Activated T-helper 2 cell treated with anti-CD3 and anti-CD28 coated beads, Interferon-gamma antibody, Interleukin-2, Interleukin-4, amounts not matched to agents 10 μg/mL and 5 μg/mL and 100 μg/mL, durations not matched to agents 14 hours and 24 hours and 36 hours (primary cell): ENCODE measurements at regions not wholly inside any gene's neighbourhood (a gene's known extent, or its start where the extent isn't known, plus 50 kb on each side); places are given as distances from the start of the nearest gene placed in this dataset.
A peak's percentile ranks its signal among the peaks of the same experiment; 100 is the strongest.

ENCODE experiments used
- DNase-seq: peaks from one replicate; pipeline ENCODE4 v3.0.0; 2021; ENCODE audit warnings: low spot score
- H3K27ac Mint-ChIP-seq: one replicate; pipeline ENCODE4 v1.8.0; 2021; ENCODE audit warnings: mixed read lengths
- H3K27me3 Mint-ChIP-seq: one replicate; pipeline ENCODE4 v1.8.0; 2021; ENCODE audit warnings: low read depth, mixed read lengths
- H3K36me3 Mint-ChIP-seq: one replicate; pipeline ENCODE4 v1.8.0; 2021; ENCODE audit warnings: low read depth, mixed read lengths
- H3K4me1 Mint-ChIP-seq: one replicate; pipeline ENCODE4 v1.8.0; 2021; ENCODE audit warnings: low read depth, mixed read lengths
- H3K4me3 Mint-ChIP-seq: one replicate; pipeline ENCODE4 v1.8.0; 2021; ENCODE audit warnings: low read depth, mild to moderate bottlenecking, moderate library complexity, mixed read lengths
- H3K9me3 Mint-ChIP-seq: one replicate; pipeline ENCODE4 v1.8.0; 2021; ENCODE audit warnings: mixed read lengths
- intact Hi-C: fragments of 100-400 bp; cut with micrococcal nuclease; formaldehyde crosslinking; loops from one replicate; pipeline ENCODE4 v1.15.1; 2023

DNA sequence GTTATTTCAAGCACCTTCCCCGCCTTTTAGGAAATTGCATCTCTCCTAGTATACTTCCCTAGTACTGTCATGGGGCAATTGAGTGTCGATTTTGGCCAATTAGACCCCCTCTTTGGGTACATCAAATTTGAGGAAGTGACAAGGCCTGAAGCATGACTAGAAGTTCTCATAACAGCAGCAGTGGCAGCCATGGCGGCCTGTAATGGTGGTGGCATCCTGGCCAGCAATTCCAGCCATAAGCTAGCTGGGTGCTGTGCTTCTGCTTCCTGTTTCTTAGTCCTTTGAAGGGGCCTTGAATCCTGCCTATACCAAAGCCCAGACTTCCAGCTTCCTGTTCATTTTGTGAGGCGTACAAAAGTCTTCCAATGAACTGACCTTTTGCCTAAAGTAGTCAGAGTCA is 523.1 kb downstream of the PLCL1 start:
- Mint-ChIP-seq H3K36me3 (no peaks in the 10 kb centered on the region), H3K27ac (no peak overlapping the region)
- intact Hi-C loops, result no loop called here

DNA sequence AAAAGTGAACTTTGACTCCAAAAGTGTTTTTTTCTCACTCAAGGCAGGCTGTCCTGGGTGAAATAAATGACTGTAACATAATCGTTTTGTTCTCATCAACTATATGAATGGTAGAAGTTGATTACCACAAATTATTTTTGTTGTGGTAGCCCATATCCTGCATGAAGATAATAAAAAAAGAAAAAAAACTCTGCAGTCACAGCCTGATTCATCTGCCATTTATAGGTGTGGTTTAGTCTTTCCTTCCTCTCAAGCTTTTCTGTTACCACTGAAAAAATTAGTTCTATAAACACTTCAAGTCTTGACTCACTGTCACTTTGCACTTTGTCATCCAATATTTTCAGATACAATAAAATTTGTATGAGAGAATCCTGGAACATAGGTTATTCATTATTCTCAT is 522.0 kb downstream of the PLCL1 start:
- Mint-ChIP-seq H3K27me3 (peaks cover 29% of the 10 kb centered on the region), H3K36me3 (no peaks in the 10 kb centered on the region), H3K4me3 (no peak overlapping the region), H3K27ac (no peak overlapping the region), H3K4me1 (peaks cover 20% of the 10 kb centered on the region), H3K9me3 (no peaks in the 10 kb centered on the region)
- no peak for DNase-seq
- intact Hi-C loops, result no loop called here

More for the DNA sequence above, 523.1 kb downstream of the PLCL1 start:
- Mint-ChIP-seq H3K27me3 (peaks cover 23% of the 10 kb centered on the region), H3K9me3 (no peaks in the 10 kb centered on the region), H3K4me1 (peaks cover 20% of the 10 kb centered on the region), H3K4me3 (no peak overlapping the region)
- no peak for DNase-seq

DNA sequence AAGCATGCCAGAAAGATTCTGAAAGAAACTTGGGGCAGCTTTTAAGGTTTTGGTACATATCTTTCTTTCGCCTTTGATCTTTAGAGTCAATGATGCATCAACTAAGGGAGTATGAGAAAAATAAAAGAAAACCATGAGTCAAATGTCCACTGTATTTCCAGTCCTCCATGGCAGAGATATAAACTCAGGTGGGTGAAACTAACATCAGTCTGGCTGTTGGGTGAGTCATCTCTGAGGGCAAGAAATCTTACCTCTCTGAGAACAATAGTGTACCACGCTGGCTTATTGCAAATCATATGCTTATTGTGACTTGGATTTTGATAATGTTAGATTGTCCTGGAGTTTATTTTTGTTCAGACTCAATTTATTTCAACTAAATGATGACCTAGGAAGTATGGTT is 521.0 kb downstream of the PLCL1 start:
- Mint-ChIP-seq H3K36me3 (no peaks in the 10 kb centered on the region), H3K27me3 (peaks cover 37% of the 10 kb centered on the region), H3K27ac (no peak overlapping the region), H3K4me3 (no peak overlapping the region), H3K4me1 (peaks cover 20% of the 10 kb centered on the region), H3K9me3 (no peaks in the 10 kb centered on the region)
- DNase-seq, result no peak
- intact Hi-C loops, result no loop called here

DNA sequence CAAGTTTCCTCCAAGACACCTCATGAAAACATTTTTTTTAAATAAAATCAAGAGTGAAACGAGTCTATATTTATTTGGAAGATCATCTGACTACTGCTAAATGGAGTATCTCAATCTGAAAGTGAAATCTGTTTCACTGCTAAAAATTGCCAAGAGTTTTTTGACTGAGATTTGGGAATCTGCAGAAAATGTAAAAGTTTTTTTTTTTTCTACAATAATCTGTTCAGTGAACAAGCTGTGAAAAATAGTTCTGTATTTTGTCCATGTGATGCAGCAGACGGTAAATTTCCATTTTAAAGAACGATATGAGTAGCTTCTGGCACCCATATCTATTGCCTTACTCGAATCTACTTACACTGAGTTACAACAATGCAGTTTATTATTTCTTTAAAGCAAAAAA is 519.7 kb downstream of the PLCL1 start:
- Mint-ChIP-seq H3K36me3 (no peaks in the 10 kb centered on the region), H3K27ac (no peak overlapping the region), H3K4me3 (no peak overlapping the region), H3K27me3 (peaks cover 36% of the 10 kb centered on the region), H3K9me3 (no peaks in the 10 kb centered on the region), H3K4me1 (peaks cover 20% of the 10 kb centered on the region)
- intact Hi-C loops, result no loop called here
- DNase-seq, result no peak

DNA sequence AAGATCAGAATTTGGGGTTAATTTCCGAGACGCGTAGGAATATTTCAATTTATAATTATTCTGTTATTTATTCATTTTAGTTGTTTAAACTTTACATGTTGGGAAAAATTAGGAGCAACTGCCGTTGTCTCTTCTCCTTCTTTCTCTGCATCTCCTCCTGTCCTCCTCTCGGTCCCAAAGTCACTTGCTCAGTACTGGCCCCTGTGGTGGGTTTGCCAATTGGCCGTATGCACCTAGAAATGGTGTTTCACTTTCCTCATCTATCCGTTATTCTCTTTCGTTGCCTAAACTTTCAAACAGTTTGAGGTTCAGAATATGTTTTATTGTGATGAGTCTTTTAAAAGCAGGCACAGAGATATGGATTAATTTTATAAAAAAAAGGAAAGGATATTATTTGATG is 517.9 kb downstream of the PLCL1 start:
- peaks cover 47% of the 10 kb centered on the region for H3K27me3 Mint-ChIP-seq
- H3K36me3 Mint-ChIP-seq, result no peaks in the 10 kb centered on the region
- no peaks in the 10 kb centered on the region for H3K9me3 Mint-ChIP-seq
- no peak overlapping the region for H3K27ac Mint-ChIP-seq
- intact Hi-C loops, result no loop called here
- no peak overlapping the region for H3K4me3 Mint-ChIP-seq
- H3K4me1 Mint-ChIP-seq, result peaks cover 15% of the 10 kb centered on the region
- no peak for DNase-seq

DNA sequence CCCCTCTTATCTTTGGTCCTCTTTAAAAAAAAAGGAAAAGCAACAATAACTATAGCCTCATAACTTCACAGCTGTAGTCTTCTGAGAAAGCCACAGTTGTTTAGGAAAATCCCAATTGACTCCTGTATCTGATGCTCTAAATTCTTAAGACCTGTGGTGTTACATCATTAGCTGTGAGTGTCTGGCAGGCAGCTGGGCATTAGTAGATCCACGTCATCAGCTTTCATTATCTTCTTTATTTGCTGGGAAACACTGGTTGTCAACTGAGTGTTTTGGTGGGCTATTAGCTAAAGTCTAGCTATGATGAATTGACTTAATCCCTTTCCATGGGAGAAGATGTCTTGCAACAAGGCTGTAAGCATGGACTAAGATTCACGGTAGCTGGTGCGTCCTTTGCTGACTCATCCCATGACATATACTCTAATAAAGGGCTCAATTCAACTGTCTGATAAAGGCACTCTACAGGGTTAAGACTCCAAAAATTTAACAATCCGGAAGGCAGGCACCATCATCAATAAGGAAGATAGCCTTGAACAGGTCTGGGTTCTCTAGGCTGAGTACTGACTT is 517.2 kb downstream of the PLCL1 start:
- Mint-ChIP-seq H3K4me1 (peaks cover 12% of the 10 kb centered on the region), H3K4me3 (no peak overlapping the region), H3K36me3 (no peaks in the 10 kb centered on the region), H3K27ac (no peak overlapping the region), H3K27me3 (peaks cover 54% of the 10 kb centered on the region), H3K9me3 (no peaks in the 10 kb centered on the region)
- DNase-seq, result no peak
- intact Hi-C loops, result no loop called here

DNA sequence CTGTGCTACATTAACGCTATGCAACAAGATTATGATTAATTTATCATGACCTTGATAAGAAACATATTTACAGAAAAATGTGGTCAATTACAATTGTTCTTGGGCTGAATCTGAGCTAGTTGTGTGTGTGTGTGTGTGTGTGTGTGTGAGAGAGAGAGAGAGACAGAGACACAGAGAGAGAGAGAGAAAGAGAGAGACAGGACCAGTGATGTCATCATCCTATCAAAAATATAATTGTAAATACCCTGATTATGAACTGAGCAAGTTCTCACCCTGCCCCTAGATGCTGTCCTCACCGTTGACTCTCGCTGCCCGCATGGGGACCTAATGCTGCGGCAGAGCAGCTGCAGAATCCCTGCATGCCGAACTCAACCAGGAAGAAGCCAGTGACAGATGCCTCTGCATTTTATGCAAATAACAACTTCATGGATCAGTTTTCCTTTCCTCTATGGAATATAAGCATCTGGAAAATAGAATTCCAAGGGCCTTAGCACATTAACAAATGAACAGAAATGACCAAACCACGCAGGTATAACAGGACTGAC is 512.5 kb downstream of the PLCL1 start:
- H3K27me3 Mint-ChIP-seq, result peaks cover 77% of the 10 kb centered on the region
- no peak overlapping the region for H3K4me3 Mint-ChIP-seq
- H3K27ac Mint-ChIP-seq, result no peak overlapping the region
- H3K4me1 Mint-ChIP-seq, result peaks cover 7% of the 10 kb centered on the region
- intact Hi-C loops, result loop anchor here (5.0 kb wide), 1 partner anchor 1150 kb away; no protein-coding TSS in a partner anchor
- H3K36me3 Mint-ChIP-seq, result no peaks in the 10 kb centered on the region
- DNase-seq, result no peak
- H3K9me3 Mint-ChIP-seq, result no peaks in the 10 kb centered on the region

DNA sequence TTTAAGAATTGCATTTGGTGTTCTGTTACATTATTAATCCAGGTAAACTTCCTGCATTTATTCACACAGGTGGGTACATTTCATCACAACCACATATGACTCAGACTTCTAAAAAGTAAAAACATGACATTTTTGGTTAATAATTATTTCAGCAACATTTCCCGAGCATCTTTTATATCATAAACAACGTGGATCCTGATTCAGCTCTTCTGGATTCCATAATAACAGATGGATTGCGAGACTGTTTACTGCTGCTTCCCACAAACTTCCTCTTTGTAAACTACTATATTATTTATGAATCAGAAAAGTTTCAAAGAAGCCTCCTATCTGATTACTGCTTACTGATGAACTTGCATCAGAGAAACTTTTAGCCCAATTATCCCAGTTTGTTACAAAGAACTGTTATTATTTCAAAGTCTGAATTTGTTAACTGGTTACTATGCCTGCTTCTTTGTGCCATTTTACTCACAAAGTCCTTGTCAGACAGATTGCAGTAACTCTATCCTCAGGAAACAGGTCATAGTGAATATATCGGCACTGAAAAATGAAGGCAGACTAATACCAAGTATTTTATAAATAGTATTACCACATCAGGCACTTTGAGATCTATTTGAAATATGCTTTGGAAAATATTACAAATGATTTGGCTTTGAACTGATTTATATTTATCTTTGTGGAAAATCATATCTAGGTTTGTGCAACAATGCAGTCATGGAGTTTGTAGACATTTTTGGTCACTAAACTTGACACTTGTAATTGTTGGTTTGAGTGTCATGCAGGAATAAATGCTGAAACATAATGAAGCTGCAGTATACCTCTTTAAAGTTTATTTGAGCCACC is 511.6 kb downstream of the PLCL1 start:
- no peak for DNase-seq
- H3K4me1 Mint-ChIP-seq, result peaks cover 7% of the 10 kb centered on the region
- H3K4me3 Mint-ChIP-seq, result no peak overlapping the region
- peaks cover 73% of the 10 kb centered on the region for H3K27me3 Mint-ChIP-seq
- H3K27ac Mint-ChIP-seq, result no peak overlapping the region
- H3K9me3 Mint-ChIP-seq, result no peaks in the 10 kb centered on the region
- no peaks in the 10 kb centered on the region for H3K36me3 Mint-ChIP-seq
- intact Hi-C loops, result loop anchor here (5.0 kb wide), 1 partner anchor 1151 kb away; no protein-coding TSS in a partner anchor

DNA sequence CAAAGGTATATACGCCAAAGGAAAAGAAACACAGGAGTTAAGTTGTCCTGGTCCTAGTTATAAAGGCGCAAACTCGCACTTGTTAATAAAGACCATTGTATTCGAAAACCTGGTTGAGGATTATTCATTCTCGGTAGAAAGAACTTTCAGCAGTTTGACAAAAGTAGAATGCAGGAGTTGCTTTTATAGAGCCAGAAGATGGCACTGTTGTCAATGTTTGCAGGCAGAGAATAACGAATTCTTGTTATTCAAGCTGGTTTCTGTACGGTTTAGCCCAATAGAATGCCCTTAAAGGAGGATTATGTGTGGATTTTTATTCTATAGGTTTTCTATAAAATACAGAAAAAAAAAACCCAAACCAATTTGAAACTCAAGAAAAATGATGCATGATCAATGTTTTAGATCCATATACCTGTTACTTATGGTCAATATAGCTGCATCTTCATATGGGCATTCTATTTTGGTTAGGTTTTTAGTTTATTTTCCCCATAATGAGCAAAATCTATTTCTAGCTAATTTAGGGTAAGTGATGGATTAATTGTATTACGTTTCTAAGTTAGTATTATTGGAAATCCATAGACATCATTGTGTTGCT is 510.3 kb downstream of the PLCL1 start:
- H3K27me3 Mint-ChIP-seq, result peaks cover 67% of the 10 kb centered on the region
- no peak for DNase-seq
- no peak overlapping the region for H3K27ac Mint-ChIP-seq
- H3K36me3 Mint-ChIP-seq, result no peaks in the 10 kb centered on the region
- no peaks in the 10 kb centered on the region for H3K9me3 Mint-ChIP-seq
- H3K4me1 Mint-ChIP-seq, result peaks cover 7% of the 10 kb centered on the region
- intact Hi-C loops, result loop anchor here (5.0 kb wide), 1 partner anchor 1153 kb away; no protein-coding TSS in a partner anchor
- no peak overlapping the region for H3K4me3 Mint-ChIP-seq

DNA sequence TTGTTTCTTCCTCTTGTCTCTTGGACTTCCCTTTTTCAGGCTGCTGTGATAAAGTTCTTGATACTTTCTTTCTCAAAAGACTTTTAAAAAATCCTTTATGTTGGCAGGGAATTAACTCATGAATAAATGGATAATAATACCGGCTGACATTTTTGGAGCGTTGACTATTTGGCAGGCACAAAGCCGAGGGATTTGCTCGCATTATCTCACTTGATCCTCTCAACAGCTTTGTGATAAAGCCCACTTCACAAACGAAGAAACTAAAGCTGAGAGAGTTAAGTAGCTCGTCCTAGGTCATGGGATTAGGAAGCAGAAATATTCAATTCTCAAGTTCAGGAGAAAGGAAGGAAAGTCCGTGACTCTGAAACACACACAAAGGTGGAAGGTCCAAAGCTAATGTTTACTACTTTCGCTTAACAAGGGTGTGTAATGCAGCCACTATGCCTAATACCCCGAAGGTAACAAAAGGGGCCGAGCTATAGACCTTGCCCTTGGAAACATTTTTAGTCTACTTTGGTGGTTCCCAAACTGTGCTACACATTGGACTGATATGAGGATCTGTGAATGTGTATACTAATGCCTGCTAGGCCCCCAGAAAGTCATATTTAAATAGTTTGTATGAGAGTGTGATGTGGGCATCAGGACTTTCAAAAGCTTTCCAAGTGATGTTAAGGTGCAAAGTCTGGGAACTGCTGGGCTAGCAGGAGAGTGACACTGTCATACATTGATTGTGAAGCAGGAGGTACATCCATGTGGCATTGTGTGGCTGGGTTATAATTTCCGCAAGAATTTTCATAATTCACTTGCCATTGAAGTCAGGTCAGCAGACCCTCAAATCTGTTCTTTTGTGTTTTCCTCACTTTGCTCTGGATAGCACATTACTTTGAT is 508.4 kb downstream of the PLCL1 start:
- Mint-ChIP-seq H3K27me3 (peaks cover 58% of the 10 kb centered on the region), H3K36me3 (no peaks in the 10 kb centered on the region), H3K4me1 (peaks cover 7% of the 10 kb centered on the region), H3K4me3 (no peak overlapping the region), H3K27ac (no peak overlapping the region), H3K9me3 (no peaks in the 10 kb centered on the region)
- DNase-seq, result no peak
- intact Hi-C loops, result no loop called here

DNA sequence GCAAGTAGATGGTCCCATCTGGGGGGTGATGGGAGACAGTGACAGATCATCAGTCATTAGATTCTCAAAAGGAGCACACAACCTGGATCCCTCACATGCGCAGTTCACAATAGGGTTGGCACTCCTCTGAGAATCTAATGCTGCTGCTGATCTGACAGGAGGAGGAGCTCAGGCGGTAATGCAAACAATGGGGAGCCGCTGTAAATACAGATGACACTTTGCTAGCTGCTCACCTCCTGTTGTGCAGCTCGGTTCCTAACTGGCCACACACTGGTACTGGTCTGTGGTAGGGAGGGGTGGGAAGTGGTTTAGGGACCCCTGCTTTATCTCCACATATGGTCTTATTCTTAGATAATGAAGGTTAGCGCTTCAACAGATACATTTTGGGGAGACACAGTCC is 506.6 kb downstream of the PLCL1 start:
- H3K9me3 Mint-ChIP-seq, result no peaks in the 10 kb centered on the region
- DNase-seq, result no peak
- no peak overlapping the region for H3K27ac Mint-ChIP-seq
- intact Hi-C loops, result no loop called here
- no peaks in the 10 kb centered on the region for H3K36me3 Mint-ChIP-seq
- peaks cover 46% of the 10 kb centered on the region for H3K27me3 Mint-ChIP-seq
- no peak overlapping the region for H3K4me3 Mint-ChIP-seq
- peaks cover 7% of the 10 kb centered on the region for H3K4me1 Mint-ChIP-seq

DNA sequence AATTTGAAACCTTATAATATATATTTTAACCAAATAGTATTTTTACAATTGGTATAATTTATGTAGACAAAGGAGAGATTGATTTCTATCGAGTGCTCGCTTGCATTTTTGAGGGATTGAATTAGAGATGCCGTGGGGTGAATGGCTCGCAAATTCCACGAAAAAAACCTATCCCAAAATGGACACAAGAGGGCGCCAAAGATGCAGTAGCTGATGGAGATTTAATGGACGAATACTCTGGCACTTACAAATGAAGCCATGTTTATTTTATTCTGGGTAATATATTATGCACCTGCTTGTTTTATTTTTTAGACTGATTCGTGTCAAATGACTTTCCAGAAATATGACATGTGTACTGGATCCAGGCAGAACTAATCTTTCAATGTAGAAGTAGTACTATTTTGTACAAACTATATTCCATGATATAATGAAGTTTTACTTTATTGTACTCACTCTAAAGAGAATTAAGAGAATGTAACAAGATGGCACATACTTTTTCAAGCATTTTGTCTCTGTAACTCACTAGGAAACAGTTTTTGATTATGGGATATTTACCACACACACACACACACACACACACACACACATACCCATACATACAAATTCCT is 505.4 kb downstream of the PLCL1 start:
- H3K36me3 Mint-ChIP-seq, result no peaks in the 10 kb centered on the region
- intact Hi-C loops, result loop anchor here (5.0 kb wide), 1 partner anchor 1178 kb away; no protein-coding TSS in a partner anchor
- peaks cover 35% of the 10 kb centered on the region for H3K27me3 Mint-ChIP-seq
- peak; percentile 43 for DNase-seq
- H3K4me1 Mint-ChIP-seq, result peaks cover 7% of the 10 kb centered on the region
- H3K9me3 Mint-ChIP-seq, result no peaks in the 10 kb centered on the region
- no peak overlapping the region for H3K27ac Mint-ChIP-seq
- H3K4me3 Mint-ChIP-seq, result no peak overlapping the region
